ENCODE measurements at regions not wholly inside any gene's neighbourhood (a gene's known extent, or its start where the extent isn't known, plus 50 kb on each side); places are given as distances from the start of the nearest gene placed in this dataset.
"Not testable (repeated sequence)": the region's sequence is repeated elsewhere in the genome, so short reads cannot be mapped to it uniquely, and the experiment has no call there.

DNA sequence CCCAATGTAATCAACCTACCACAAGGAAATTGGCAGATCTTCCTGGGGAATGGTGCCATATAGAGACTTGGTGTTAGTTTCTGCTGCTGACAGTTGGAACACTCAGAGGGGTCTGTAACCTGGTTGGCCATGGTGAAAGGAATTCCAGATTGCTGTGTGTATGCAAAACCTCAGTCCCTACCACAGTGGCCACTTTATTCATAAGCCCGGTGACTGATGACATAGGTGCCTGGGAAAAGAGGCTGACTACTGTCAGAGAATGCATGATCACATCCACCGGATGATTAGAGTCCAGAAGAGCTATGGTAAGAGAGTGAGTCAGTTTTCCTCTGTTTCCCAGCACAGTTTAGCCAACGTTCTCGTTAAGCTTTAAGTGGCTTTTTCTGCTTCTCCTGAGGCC lies 156.8 kb upstream of the NPAP1 start:
- not testable (repeated sequence) for TF ChIP-seq CTCF (conservative IDR thresholded peaks at IDR 0.05; ENCODE audit: low read depth, low read length); EZH2 (IDR thresholded peaks at IDR 0.05; ENCODE audit: low read length, unreplicated experiment)
